ENCODE measurements at regions not wholly inside any gene's neighbourhood (a gene's known extent, or its start where the extent isn't known, plus 50 kb on each side); places are given as distances from the start of the nearest gene placed in this dataset.
"Not testable (repeated sequence)": the region's sequence is repeated elsewhere in the genome, so short reads cannot be mapped to it uniquely, and the experiment has no call there.

DNA sequence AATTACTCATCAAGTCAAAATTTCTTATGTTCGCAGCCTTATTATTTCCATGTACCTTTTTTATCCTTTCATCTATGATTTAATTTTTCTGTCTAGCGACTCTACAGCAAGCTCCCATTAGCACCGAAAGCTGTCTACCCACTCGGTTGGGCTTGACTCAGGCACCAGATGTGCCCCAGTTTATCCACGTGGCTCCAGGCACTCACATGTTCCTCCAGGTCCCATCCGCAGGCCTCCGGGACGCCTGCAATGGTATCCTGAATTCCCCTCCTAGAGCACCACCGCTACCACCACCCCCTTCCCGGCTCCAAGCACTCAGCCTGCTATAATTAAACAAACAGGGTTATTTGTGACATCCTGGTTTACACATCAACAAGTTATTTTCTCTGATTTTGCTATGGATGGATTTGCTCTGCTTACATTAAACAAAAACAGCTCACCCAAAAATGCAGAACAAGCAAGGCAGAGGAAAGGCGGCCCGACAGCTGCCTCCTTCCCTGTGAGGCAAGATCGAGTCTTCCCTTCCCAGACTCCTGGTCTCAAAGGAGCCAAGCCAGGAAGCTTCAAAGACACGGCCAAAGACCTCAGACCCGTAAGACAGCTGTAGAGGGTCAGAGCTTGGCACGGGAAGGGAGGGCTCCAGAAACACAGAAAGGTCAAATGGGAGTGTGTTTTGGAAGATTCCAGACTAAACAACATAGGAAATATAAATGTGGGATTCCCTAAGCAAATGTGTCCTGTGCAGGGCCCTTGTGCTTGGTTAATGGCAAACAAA lies 253.8 kb downstream of the TTC8 start:
- DNase-seq, result no peak

DNA sequence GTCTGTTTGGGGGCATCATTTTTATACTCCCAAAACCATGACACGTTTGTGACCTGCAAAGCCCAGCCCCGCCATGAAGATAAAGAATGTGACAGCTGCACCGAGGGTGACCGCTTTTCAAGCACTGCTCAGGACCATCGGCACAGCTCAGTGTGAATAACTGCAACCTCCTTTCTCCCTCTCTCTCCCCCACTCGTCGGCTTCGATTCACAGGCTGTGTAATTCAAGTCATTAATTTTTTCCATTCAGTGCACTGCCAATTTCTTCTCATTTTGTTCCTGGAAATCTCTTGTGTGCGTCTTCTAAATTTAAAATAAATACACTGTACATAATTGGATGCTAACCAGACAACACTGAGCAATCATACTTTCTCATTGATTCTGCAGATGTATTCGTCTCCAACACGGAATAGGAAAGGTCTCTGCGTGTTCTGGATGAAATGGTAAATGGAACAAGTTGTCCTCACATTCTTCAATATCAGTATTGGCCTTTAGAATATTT lies 260.8 kb downstream of the TTC8 start:
- DNase-seq, result no peak

DNA sequence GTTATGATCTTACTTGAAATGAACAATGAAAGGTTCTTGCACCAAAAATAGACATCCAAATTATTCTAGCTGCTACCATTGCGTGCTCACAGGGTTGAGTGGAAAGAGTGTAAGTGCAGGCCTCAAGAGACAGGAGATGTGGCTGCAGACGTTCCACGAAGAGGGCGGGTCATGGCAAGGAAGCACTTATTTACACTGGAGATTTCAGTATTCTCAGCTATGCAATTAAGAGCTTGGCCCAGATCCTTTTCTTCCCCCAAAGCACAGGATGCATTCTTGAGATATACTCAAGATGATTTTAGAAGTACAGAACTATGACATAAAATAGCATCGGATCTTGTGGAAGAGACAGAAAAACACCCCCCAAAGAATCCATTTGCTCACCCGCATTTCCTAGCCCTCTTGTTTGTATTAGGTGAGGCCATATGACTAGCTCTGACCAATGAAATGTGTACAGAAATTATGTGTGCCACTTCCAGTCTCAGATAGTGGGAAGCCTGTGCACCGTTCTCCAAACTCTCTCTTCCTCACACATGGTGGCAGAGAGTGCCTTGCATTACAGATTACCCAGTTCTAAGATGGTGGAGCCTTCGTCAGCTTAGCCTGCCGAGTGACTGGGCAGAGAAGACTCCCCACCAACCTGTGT lies 261.4 kb downstream of the TTC8 start:
- DNase-seq, result no peak

DNA sequence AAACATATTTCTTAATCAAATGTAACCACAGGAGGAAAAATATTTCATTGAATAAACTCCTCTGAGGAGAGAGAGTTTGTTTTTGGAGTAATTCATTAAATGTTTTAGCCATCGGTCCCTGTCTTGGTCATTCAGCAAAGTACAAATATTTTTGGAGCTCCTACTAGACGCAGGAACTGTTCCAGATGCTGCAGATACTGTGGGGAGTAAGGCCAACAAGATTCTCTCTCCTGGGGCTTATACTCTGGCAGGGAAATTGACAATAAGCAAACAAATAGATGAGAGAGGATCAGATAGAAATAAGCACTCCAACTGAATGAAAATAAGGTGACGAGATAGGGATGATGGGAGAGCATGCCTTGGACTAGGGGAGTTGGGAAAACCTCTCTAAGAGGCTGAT lies 264.1 kb downstream of the TTC8 start:
- DNase-seq, result no peak

DNA sequence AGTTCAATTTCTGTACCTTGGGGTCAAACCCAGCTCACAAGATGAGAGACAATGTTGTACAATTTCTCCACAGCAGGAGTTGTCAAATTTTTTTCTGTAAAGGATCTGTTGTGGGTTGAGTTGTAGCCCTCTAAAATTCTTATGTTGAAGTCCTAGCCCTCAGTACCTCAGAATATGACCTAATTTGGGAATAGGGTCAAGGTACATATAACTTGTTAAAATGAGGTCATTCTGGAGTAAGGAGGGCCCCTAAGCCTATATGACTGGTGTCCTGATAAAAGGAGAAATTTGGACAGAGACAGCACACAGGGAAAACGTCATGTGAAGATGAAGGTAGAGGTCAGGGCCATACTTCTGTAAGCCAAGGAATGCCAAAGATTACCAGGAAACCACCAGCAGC lies 264.9 kb downstream of the TTC8 start:
- DNase-seq, result no peak

DNA sequence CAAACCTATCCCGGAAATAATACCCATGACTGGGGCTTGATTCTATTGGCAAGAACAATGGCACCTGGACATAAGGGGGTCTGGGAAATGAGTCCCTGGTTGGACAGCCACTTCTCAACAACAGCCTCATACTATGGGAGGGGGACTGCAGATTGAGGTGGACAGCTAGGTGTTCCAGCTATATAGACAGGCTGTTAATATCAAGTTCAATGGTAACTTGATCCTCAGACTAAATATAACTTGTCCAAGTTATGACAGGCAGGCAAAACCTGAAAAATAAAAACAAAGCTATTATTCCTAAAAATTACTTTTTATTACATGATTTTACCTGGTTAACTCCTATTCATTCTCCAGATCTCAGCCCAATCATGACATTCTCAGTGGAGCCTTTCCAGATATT lies 267.3 kb downstream of the TTC8 start:
- DNase-seq, result no peak

DNA sequence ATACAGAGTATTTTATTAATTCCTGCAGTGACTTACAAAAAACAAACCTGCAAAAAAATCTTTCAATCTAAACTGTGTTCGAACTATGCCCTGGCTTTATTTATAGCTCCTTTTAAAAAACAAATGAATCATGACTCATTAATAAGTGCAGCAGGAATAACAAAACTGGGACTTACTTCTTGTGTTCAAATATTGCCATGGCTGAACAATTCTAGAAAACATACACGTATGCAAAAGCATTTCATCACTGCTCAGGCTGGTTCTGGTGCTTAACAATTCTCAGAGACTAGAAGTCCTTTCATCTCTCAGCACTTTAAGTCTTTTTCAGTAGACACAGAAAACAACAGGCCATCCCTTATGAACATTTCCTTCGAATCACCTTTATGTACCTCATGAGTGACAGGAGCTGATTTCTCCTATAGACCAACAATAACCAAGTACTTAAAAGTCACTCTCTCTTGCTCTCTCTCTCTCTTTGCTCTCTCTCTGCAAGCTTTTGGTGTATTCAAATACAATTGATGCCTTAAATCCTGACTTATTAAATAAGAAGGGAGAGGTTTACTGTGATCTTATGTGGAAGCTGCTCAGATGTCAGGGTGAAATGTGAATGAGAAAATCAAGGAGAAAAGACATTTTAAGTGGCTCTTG lies 268.8 kb downstream of the TTC8 start:
- DNase-seq, result no peak

DNA sequence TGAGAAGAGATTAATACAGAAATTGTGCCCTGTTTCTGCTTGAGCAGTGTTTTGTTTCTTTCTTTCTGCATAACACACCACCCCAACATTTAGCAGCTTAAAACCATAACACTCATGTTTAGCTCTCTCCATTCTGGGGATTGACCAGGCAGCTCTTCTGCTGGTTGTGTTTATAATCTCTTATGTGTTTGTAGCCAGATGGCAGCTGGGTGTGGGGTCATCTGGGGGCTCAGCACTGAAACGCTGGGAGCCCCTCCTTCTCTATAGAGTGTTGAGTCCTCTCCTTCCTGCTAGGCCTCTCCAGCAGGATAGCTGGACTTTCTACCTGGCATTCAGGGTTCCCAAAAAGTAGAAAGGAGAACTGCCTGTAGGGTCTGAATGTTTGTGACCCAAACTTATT lies 270.6 kb downstream of the TTC8 start:
- no peak for DNase-seq

DNA sequence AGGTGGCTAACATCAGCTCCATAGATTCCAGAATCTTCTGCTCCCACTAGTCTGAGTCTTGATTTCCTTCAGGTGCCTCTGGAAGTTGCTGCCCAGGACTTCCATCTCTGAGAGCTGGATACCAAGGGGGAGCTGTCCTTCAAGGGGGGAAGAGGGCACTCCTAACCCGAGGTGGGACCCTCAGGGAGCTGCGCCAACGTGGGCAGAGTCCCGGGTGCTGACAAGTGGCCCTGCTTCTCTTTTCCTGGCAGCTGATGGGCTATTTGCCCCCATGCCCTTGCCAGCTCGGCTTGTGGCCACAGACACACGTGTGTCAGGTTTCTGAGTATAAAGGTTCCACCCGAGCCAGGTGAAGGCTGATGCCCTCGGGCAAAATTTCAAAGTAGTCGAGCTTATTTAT lies 272.5 kb downstream of the TTC8 start:
- no peak for DNase-seq

DNA sequence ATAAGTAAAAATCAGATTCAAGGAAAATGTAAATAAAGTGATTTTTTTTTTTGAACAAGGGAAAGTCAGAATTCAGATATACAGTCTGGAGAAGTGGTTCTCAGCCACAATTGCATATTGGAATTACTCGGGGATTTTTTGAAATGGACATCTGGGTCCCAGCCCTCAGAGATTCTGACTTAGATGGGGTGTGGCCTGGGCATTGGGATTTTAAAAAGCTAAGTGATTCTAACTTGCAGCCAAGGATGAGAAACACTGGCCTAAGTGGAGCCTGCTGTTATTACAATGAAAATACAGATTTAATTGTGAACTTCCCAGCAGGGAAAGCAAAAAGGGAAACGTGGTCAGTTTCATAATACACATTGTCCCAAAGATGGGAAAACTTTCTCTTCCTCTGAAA lies 273.8 kb downstream of the TTC8 start:
- DNase-seq, result no peak

DNA sequence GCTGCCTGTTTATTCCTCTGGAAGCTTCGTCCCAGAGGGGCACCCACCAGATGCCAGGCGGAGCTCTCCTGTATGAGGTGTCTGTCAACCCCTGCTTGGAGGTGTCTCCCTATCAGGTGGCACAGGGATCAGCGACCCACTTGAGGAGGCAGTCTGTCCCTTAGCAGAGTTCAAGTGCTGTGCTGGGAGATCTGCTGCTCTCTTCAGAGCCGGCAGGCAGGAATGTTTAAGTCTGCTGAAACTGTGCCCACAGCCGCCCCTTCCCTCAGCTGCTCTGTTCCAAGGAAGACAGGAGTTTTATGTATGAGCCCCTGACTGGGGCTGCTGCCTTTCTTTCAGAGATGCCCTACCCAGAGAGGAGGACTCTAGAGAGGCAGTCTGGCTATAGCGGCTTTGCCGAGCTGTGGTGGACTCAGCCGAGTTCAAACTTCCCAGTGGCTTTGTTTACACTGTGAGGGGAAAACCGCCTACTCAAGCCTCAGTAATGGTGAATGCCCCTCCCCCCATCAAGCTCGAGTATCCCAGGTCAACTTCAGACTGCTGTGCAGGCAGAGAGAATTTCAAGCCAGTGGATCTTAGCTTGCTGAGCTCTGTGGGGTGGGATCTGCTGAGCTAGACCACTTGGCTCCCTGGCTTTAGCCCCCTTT lies 279.8 kb downstream of the TTC8 start:
- not testable (repeated sequence) for DNase-seq

DNA sequence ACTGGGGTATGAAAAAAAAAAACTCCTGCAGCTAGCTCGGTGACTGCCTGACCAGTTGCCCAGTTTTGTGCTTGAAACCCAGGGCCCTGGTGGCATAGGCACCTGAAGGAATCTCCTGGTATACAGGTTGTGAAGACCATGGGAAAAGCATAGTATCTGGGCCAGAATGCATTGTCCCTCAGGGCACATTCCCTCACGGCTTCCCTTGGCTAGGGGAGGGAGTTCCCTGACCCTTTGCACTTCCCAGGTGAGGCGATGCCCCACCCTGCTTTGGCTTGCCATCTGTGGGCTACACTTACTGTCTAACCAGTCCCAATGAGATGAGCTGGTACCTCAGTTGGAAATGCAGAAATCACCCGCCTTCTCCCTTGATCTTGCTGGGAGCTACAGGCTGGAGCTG lies 280.4 kb downstream of the TTC8 start:
- DNase-seq, result not testable (repeated sequence)

Data from NCI-H446 treated with DMSO at 0.1 percent for 48 hours (cell line).